HG03066 (cell line): ENCODE measurements at regions not wholly inside any gene's neighbourhood (a gene's known extent, or its start where the extent isn't known, plus 50 kb on each side); places are given as distances from the start of the nearest gene placed in this dataset.
"Not testable (repeated sequence)": the region's sequence is repeated elsewhere in the genome, so short reads cannot be mapped to it uniquely, and the experiment has no call there.

Experiments used
- ATAC-seq: cut with Tn5 transposase; IDR thresholded peaks from one replicate; pipeline ENCODE4 v1.9.1; 2021; ENCODE audit warnings: low read depth; ENCODE audit not compliant: unreplicated experiment

GRCh38 chr11:13134886-13135285 lies 125.8 kb downstream of the RASSF10 start:
- no peak for ATAC-seq

- ATAC-seq, result no peak
Observed at GRCh38 chr11:13135385-13136271, 126.5 kb downstream of the RASSF10 start.

- ATAC-seq, result no peak
Observed at GRCh38 chr11:13136272-13136596, 127.1 kb downstream of the RASSF10 start.

- no peak for ATAC-seq
Observed at GRCh38 chr11:13137844-13138301, 128.8 kb downstream of the RASSF10 start.

GRCh38 chr11:13139085-13139484 lies 130.0 kb downstream of the RASSF10 start:
- ATAC-seq, result not testable (repeated sequence)

GRCh38 chr11:13140028-13140870 lies 131.1 kb downstream of the RASSF10 start:
- ATAC-seq, result peak; percentile 79

- ATAC-seq, result no peak
Observed at GRCh38 chr11:13140873-13141655, 131.9 kb downstream of the RASSF10 start.

GRCh38 chr11:13141731-13142709 lies 132.9 kb downstream of the RASSF10 start:
- ATAC-seq, result no peak

GRCh38 chr11:13143486-13144297 lies 133.9 kb upstream of the BMAL1 start:
- ATAC-seq, result no peak

GRCh38 chr11:13145461-13145860 lies 132.1 kb upstream of the BMAL1 start:
- no peak for ATAC-seq

GRCh38 chr11:13149991-13150390 lies 127.6 kb upstream of the BMAL1 start:
- no peak for ATAC-seq

GRCh38 chr11:13150487-13150886 lies 127.1 kb upstream of the BMAL1 start:
- ATAC-seq, result no peak

GRCh38 chr11:13152264-13152663 lies 125.3 kb upstream of the BMAL1 start:
- no peak for ATAC-seq

GRCh38 chr11:13152736-13153541 lies 124.7 kb upstream of the BMAL1 start:
- ATAC-seq, result no peak

GRCh38 chr11:13154374-13154773 lies 123.2 kb upstream of the BMAL1 start:
- ATAC-seq, result not testable (repeated sequence)

GRCh38 chr11:13160346-13160745 lies 117.2 kb upstream of the BMAL1 start:
- ATAC-seq, result no peak

GRCh38 chr11:13160806-13161205 lies 116.8 kb upstream of the BMAL1 start:
- no peak for ATAC-seq

- ATAC-seq, result no peak
Observed at GRCh38 chr11:13163158-13163557, 114.4 kb upstream of the BMAL1 start.
